ENCODE measurements at regions not wholly inside any gene's neighbourhood (a gene's known extent, or its start where the extent isn't known, plus 50 kb on each side); places are given as distances from the start of the nearest gene placed in this dataset.
"Not testable (repeated sequence)": the region's sequence is repeated elsewhere in the genome, so short reads cannot be mapped to it uniquely, and the experiment has no call there.

- no peak for DNase-seq
Measured at GRCh38 chr3:26763723-26764122, 141.2 kb downstream of the LRRC3B start.

- no peak for DNase-seq
Measured at GRCh38 chr3:26766031-26766430, 143.5 kb downstream of the LRRC3B start.

GRCh38 chr3:26768068-26768651 lies 145.6 kb downstream of the LRRC3B start:
- no peak for DNase-seq

GRCh38 chr3:26799679-26800317 lies 177.2 kb downstream of the LRRC3B start:
- peak; percentile 78 to 89 for DNase-seq

GRCh38 chr3:26807272-26807671 lies 184.7 kb downstream of the LRRC3B start:
- no peak for DNase-seq

GRCh38 chr3:26825454-26825853 lies 202.9 kb downstream of the LRRC3B start:
- no peak for DNase-seq

- DNase-seq: no peak
Measured at GRCh38 chr3:26827169-26827568, 204.6 kb downstream of the LRRC3B start.

- no peak for DNase-seq
Measured at GRCh38 chr3:26838026-26838425, 215.5 kb downstream of the LRRC3B start.

GRCh38 chr3:26839001-26839400 lies 216.4 kb downstream of the LRRC3B start:
- no peak for DNase-seq

GRCh38 chr3:26840272-26840870 lies 217.8 kb downstream of the LRRC3B start:
- no peak for DNase-seq

- no peak for DNase-seq
Measured at GRCh38 chr3:26845194-26845593, 222.6 kb downstream of the LRRC3B start.

GRCh38 chr3:26847680-26848079 lies 225.1 kb downstream of the LRRC3B start:
- no peak for DNase-seq

GRCh38 chr3:26894443-26894842 lies 271.9 kb downstream of the LRRC3B start:
- no peak for DNase-seq

- peak; percentile 51 to 65 for DNase-seq
Measured at GRCh38 chr3:26915208-26915607, 292.6 kb downstream of the LRRC3B start.

GRCh38 chr3:26920646-26921478 lies 298.3 kb downstream of the LRRC3B start:
- DNase-seq: no peak

GRCh38 chr3:26931896-26932295 lies 309.3 kb downstream of the LRRC3B start:
- DNase-seq: no peak

- no peak for DNase-seq
Measured at GRCh38 chr3:26932752-26933151, 310.2 kb downstream of the LRRC3B start.

- not testable (repeated sequence) for DNase-seq
Measured at GRCh38 chr3:26945480-26945879, 322.9 kb downstream of the LRRC3B start.

GRCh38 chr3:26960382-26960781 lies 337.8 kb downstream of the LRRC3B start:
- DNase-seq: no peak

- DNase-seq: no peak
Measured at GRCh38 chr3:26962492-26963360, 340.2 kb downstream of the LRRC3B start.

GRCh38 chr3:26963361-26963743 lies 340.8 kb downstream of the LRRC3B start:
- peak; percentile 2 to 31 for DNase-seq

GRCh38 chr3:26964313-26964712 lies 341.7 kb downstream of the LRRC3B start:
- DNase-seq: no peak

- no peak for DNase-seq
Measured at GRCh38 chr3:26964836-26965235, 342.3 kb downstream of the LRRC3B start.

Data from Kasumi-1 (cell line).